HPDE6-E6E7 (cell line): ENCODE measurements at regions not wholly inside any gene's neighbourhood (a gene's known extent, or its start where the extent isn't known, plus 50 kb on each side); places are given as distances from the start of the nearest gene placed in this dataset.

Experiments
- DNase-seq: peaks from one replicate; pipeline ENCODE4 v3.0.0; 2011; ENCODE audit warnings: missing footprints; ENCODE audit errors: extremely low spot score

DNA sequence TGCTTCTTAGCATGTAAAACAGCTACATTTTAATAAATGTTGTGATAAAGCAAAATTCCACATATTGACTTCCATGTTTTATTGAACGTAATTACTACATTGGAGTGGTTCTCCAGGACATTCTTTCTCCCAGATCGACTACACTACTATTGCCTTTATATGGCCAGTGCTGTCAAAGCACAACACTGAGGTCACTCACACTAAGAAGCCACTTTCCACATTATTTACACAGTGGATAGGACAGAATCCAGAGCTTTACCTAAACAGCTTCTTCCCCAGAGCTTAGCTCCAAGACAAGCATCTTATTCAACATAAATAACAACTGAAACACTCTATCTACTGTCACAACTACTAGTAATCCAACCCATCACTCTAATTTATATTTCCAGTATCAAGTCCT is 73.9 kb upstream of the WDR75 start:
- no peak for DNase-seq

GRCh38 chr2:189369566-189369965 is 71.7 kb upstream of the WDR75 start:
- DNase-seq: peak; percentile 11

- DNase-seq: no peak
These were observed 70.6 kb upstream of the WDR75 start for GRCh38 chr2:189370719-189371118.

DNA sequence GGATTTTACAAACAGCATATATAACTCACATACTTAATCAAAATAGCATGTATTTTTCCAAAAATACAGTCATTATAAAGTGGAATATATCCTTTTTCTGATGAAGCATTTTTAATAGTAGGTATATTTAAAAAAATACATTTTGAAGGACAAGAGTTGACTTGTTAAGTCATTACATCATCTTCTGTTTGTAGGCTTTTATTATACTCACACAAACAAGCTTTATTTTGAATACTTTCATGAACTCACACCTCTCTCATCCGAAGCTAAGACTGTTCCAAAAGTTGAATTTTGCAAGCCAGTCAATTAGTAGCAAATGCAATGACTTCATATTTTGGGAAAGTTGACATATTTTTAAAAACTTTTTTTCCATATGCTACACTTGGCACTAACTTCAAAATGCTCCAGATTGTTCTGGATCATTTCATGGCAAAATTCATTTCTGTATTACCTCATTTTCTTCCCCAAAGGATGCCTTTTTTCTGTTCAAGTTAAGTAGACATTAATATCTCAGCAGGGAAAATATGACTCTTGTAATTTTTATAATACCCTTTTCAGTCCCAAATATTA is 68.5 kb upstream of the WDR75 start:
- no peak for DNase-seq

GRCh38 chr2:189374481-189374880 is 66.8 kb upstream of the WDR75 start:
- no peak for DNase-seq

- DNase-seq: no peak
These were observed 65.4 kb upstream of the WDR75 start for GRCh38 chr2:189375842-189376241.

GRCh38 chr2:189379287-189379630 is 62.0 kb upstream of the WDR75 start:
- no peak for DNase-seq

DNA sequence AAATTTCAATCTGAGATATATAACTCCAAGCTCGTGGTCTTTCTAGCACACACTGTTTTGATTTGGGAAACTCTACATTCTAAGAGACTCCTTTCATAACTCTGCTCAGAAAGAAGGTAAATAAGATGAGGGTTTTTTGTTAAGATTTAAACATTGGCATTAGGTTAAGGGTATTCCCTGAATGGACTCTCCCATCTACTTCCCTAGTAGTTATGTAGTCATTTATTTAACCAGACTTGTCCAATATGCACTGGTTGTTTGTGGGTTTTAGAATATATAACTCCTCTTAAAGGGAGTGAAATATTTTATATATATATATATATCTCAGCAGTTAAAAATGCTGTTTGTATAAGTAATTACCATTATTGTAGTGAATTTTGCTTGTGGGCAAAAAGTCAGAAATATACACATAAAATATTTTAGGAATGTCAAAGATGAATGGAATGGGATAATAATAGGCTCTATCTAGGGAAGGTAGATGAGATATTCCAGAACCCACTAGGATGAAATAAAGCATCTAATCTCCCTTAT is 61.5 kb upstream of the WDR75 start:
- DNase-seq: no peak

- no peak for DNase-seq
These were observed 58.6 kb upstream of the WDR75 start for GRCh38 chr2:189382668-189383067.

DNA sequence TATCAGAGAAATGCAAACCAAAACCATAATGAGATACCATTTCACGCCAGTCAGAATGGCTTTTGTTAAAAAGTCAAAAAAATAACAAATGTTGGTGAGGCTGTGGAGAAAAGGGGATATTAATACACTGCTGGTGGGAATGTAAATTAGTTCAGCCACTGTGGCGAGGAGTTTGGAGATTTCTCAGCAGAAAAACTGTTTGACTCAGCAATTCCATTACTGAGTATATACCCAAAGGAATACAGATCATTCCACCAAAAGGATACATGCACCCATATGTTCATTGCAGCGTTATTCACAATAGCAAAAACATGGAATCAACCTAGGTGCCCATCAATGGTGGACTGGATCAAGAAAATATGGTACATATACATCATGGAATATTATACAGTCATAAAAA is 54.5 kb upstream of the WDR75 start:
- DNase-seq: no peak

GRCh38 chr2:189391201-189391600 is 50.1 kb upstream of the WDR75 start:
- DNase-seq: no peak
